PFSK-1 (cell line): ENCODE measurements at regions not wholly inside any gene's neighbourhood (a gene's known extent, or its start where the extent isn't known, plus 50 kb on each side); places are given as distances from the start of the nearest gene placed in this dataset.

Source experiments
- FOXP2 ChIP-seq: optimal IDR thresholded peaks from 2 replicates; pipeline ENCODE3; 2011; ENCODE audit warnings: borderline replicate concordance, control low read depth, inconsistent platforms; ENCODE audit not compliant: insufficient read depth; ENCODE audit errors: extremely low read length, extremely low read depth
- POLR2AphosphoS5 ChIP-seq: IDR thresholded peaks from 2 replicates; pipeline ENCODE4 v1.6.1; 2012; ENCODE audit warnings: low read depth, mild to moderate bottlenecking, control low read depth, low read length, moderate library complexity
- SIN3A ChIP-seq: IDR thresholded peaks from 2 replicates; pipeline ENCODE4 v1.6.1; 2012; ENCODE audit warnings: mild to moderate bottlenecking, low read length, moderate library complexity, borderline replicate concordance; ENCODE audit not compliant: insufficient read depth
- TAF1 ChIP-seq: IDR thresholded peaks from 2 replicates; pipeline ENCODE4 v1.6.1; 2012; ENCODE audit warnings: low read length, control low read depth, borderline replicate concordance; ENCODE audit not compliant: insufficient read depth
- TF ChIP-seq, protein P1 (sequence below), 2 experiments: IDR thresholded peaks; 2 replicates each; pipeline versions ENCODE4 v1.6.1 to v1.8.0; 2011 to 2012; ENCODE audit warnings: low read depth in 2 of 2, low read length in 2 of 2, control low read depth in 1 of 2, inconsistent platforms in 1 of 2, mild to moderate bottlenecking in 1 of 2, moderate library complexity in 1 of 2; ENCODE audit not compliant: insufficient read depth in 1 of 2

DNA sequence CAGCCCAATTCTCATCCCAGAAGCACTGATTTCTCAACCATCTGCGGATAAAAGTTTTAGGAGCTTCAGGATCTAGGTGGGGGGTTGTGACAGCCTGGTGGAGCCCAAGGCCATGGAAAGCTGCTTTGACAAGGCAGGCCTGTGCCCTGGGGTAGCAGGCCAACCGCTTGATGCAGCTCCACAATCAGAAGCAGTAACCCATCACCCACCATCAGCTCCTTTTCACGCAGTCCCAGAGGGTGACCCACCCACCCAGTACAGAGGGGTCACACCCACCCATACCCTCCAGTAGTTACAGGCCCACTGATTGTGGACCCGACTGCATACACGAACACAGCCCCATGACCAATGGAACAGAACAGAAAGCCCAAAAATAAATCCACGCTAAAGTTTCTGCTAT, 253.9 kb downstream of the AHR start:
- TF ChIP-seq, protein P1, sequence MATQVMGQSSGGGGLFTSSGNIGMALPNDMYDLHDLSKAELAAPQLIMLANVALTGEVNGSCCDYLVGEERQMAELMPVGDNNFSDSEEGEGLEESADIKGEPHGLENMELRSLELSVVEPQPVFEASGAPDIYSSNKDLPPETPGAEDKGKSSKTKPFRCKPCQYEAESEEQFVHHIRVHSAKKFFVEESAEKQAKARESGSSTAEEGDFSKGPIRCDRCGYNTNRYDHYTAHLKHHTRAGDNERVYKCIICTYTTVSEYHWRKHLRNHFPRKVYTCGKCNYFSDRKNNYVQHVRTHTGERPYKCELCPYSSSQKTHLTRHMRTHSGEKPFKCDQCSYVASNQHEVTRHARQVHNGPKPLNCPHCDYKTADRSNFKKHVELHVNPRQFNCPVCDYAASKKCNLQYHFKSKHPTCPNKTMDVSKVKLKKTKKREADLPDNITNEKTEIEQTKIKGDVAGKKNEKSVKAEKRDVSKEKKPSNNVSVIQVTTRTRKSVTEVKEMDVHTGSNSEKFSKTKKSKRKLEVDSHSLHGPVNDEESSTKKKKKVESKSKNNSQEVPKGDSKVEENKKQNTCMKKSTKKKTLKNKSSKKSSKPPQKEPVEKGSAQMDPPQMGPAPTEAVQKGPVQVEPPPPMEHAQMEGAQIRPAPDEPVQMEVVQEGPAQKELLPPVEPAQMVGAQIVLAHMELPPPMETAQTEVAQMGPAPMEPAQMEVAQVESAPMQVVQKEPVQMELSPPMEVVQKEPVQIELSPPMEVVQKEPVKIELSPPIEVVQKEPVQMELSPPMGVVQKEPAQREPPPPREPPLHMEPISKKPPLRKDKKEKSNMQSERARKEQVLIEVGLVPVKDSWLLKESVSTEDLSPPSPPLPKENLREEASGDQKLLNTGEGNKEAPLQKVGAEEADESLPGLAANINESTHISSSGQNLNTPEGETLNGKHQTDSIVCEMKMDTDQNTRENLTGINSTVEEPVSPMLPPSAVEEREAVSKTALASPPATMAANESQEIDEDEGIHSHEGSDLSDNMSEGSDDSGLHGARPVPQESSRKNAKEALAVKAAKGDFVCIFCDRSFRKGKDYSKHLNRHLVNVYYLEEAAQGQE (IDR thresholded peaks at IDR 0.05; ENCODE audit: insufficient read depth in 1 of 2, low read depth in 2 of 2, low read length in 2 of 2) = no peak
- TF ChIP-seq FOXP2 (no peak), POLR2AphosphoS5 (no peak), TAF1 (no peak), SIN3A (no peak)
